Body of pancreas (tissue), 4 donors: ENCODE measurements at regions not wholly inside any gene's neighbourhood (a gene's known extent, or its start where the extent isn't known, plus 50 kb on each side); places are given as distances from the start of the nearest gene placed in this dataset.
"Not testable (repeated sequence)": the region's sequence is repeated elsewhere in the genome, so short reads cannot be mapped to it uniquely, and the experiment has no call there.

ENCODE experiments used
- ATAC-seq: fragments of 150-250 bp; one replicate; pipeline ENCODE4 v1.9.1; 2016
- DNase-seq, 4 donors: peaks; one replicate each; pipeline ENCODE4 v3.0.0-alpha.2; 2019
- H3K27ac ChIP-seq, 4 donors: fragments of 200-600 bp; sonication (generic); 1 replicate in 3 of 4; 2 replicates in 1 of 4; pipeline versions ENCODE4 v1.5.1 to v1.6.1; 2016 to 2019; ENCODE audit warnings: mild to moderate bottlenecking in 1 of 4, mixed read lengths in 1 of 4, moderate library complexity in 1 of 4
- H3K27me3 ChIP-seq, 2 donors: fragments of 200-600 bp; sonication (generic); one replicate each; pipeline ENCODE4 v1.6.0; 2016; ENCODE audit warnings: mild to moderate bottlenecking in 1 of 2
- H3K36me3 ChIP-seq, 2 donors: fragments of 200-600 bp; sonication (generic); replicated peaks in 1 of 2; 2 replicates each; pipeline ENCODE4 v1.5.1; 2016; ENCODE audit warnings: low read depth in 2 of 2; ENCODE audit not compliant: insufficient read depth in 1 of 2
- H3K4me1 ChIP-seq: fragments of 200-600 bp; sonication (generic); one replicate; pipeline ENCODE4 v1.6.0; 2016
- H3K4me3 ChIP-seq, 2 donors: fragments of 200-600 bp; sonication (generic); 1 replicate in 1 of 2; 2 replicates in 1 of 2; pipeline ENCODE4 v1.5.1; 2016 to 2019
- H3K9me3 ChIP-seq, 3 donors: fragments of 200-600 bp; sonication (generic); 1 replicate in 2 of 3; 2 replicates in 1 of 3; pipeline ENCODE4 v1.5.1; 2016
- POLR2A ChIP-seq, 3 donors: fragments of 450-650 bp; IDR thresholded peaks; one replicate each; pipeline ENCODE4 v1.6.1; 2016; ENCODE audit warnings: antibody characterized with exemption in 3 of 3, mild to moderate bottlenecking in 2 of 3
- WGBS, 2 donors: methylation state at CpG; one replicate each; pipeline ENCODE4 v1.1.5; 2017; 5-methylcytosine and 5-hydroxymethylcytosine counted together
- intact Hi-C: fragments of 100-400 bp; cut with DNase I; formaldehyde crosslinking; loops from one replicate; pipeline ENCODE4 v1.15.1; 2023
- TF ChIP-seq, protein P1 (sequence below), 7 experiments: fragments of 450-650 bp in 4 of 7; fragments of 200-600 bp in 3 of 7; sonication (generic) in 3 of 7; IDR thresholded peaks; one replicate each; pipeline ENCODE4 v1.5.1; 2016 to 2019; ENCODE audit warnings: antibody characterized with exemption in 7 of 7

GRCh38 chr3:138890555-138891187 lies 55.9 kb upstream of the PIK3CB start:
- H3K27me3 ChIP-seq = no peaks in the 10 kb centered on the region
- peak overlapping the region in 1 of 4 donors; percentile 5 for H3K27ac ChIP-seq
- WGBS, 2 donors = 78 to 80% methylated on average over 8 to 9 of the region's 9 CpGs
- no peaks in the 10 kb centered on the region for H3K36me3 ChIP-seq
- H3K4me3 ChIP-seq = no peak overlapping the region
- DNase-seq = peak in 1 of 4 donors; percentile 38
- TF ChIP-seq POLR2A (IDR thresholded peaks at IDR 0.05) = no peak
- TF ChIP-seq, protein P1, sequence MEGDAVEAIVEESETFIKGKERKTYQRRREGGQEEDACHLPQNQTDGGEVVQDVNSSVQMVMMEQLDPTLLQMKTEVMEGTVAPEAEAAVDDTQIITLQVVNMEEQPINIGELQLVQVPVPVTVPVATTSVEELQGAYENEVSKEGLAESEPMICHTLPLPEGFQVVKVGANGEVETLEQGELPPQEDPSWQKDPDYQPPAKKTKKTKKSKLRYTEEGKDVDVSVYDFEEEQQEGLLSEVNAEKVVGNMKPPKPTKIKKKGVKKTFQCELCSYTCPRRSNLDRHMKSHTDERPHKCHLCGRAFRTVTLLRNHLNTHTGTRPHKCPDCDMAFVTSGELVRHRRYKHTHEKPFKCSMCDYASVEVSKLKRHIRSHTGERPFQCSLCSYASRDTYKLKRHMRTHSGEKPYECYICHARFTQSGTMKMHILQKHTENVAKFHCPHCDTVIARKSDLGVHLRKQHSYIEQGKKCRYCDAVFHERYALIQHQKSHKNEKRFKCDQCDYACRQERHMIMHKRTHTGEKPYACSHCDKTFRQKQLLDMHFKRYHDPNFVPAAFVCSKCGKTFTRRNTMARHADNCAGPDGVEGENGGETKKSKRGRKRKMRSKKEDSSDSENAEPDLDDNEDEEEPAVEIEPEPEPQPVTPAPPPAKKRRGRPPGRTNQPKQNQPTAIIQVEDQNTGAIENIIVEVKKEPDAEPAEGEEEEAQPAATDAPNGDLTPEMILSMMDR (IDR thresholded peaks at IDR 0.05) = no peak
- H3K4me1 ChIP-seq = no peaks in the 10 kb centered on the region
- ATAC-seq = no peak
- intact Hi-C loops = no loop called here
- no peaks in the 10 kb centered on the region for H3K9me3 ChIP-seq

DNA sequence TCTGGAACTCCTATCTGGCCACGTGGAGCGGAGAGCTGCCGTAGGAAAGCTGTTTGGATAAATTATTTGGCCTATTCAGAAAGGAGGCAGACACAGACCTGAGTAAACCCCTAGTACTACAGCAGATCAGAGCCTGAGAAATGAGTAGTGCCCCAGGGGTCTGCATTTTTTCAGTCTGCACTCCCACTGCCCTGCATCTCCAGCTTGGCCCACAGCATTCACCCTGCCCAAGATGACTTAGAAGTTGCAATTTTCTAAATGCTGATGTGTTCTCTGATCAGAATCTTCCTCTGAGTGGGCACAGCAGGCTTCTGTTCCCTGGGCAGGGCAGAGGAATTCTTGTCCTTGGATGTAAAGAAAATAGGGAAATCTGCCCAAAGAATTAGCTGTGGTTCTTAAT lies 55.1 kb upstream of the PIK3CB start:
- TF ChIP-seq, protein P1 (IDR thresholded peaks at IDR 0.05) = no peak
- TF ChIP-seq POLR2A (IDR thresholded peaks at IDR 0.05) = no peak
- Histone ChIP-seq H3K36me3 (no peaks in the 10 kb centered on the region), H3K4me1 (no peaks in the 10 kb centered on the region), H3K27ac (no peak overlapping the region), H3K9me3 (no peaks in the 10 kb centered on the region), H3K4me3 (no peak overlapping the region), H3K27me3 (no peaks in the 10 kb centered on the region)
- intact Hi-C loops = no loop called here
- WGBS, 2 donors = 80 to 93% methylated on average over 2 to 3 of the region's 3 CpGs
- no peak for DNase-seq
- ATAC-seq = no peak

GRCh38 chr3:138888560-138888959 lies 53.8 kb upstream of the PIK3CB start:
- Histone ChIP-seq H3K4me3 (no peak overlapping the region), H3K27me3 (no peaks in the 10 kb centered on the region), H3K27ac (no peak overlapping the region), H3K4me1 (no peaks in the 10 kb centered on the region), H3K9me3 (no peaks in the 10 kb centered on the region), H3K36me3 (no peaks in the 10 kb centered on the region)
- intact Hi-C loops = no loop called here
- TF ChIP-seq, protein P1 (IDR thresholded peaks at IDR 0.05) = no peak
- no peak for TF ChIP-seq POLR2A (IDR thresholded peaks at IDR 0.05)
- ATAC-seq (no peak), DNase-seq (no peak)
- WGBS, 2 donors = 79 to 90% methylated on average over 2 of the region's 2 CpGs

- H3K36me3 ChIP-seq, H3K9me3 ChIP-seq, H3K27me3 ChIP-seq, H3K4me1 ChIP-seq, H3K4me3 ChIP-seq, ATAC-seq, DNase-seq, intact Hi-C loops, H3K27ac ChIP-seq: not testable (repeated sequence)
- 92 to 93% methylated on average over 5 of the region's 5 CpGs for WGBS, 2 donors
Observed at GRCh38 chr3:138886096-138886495, 51.4 kb upstream of the PIK3CB start.
